ENCODE measurements at regions not wholly inside any gene's neighbourhood (a gene's known extent, or its start where the extent isn't known, plus 50 kb on each side); places are given as distances from the start of the nearest gene placed in this dataset.
A peak's percentile ranks its signal among the peaks of the same experiment; 100 is the strongest.
"Not testable (repeated sequence)": the region's sequence is repeated elsewhere in the genome, so short reads cannot be mapped to it uniquely, and the experiment has no call there.

GRCh38 chr6:156688620-156688971, 88.6 kb upstream of the ARID1B start:
- DNase-seq (ENCODE audit: low spot score), result no peak

DNA sequence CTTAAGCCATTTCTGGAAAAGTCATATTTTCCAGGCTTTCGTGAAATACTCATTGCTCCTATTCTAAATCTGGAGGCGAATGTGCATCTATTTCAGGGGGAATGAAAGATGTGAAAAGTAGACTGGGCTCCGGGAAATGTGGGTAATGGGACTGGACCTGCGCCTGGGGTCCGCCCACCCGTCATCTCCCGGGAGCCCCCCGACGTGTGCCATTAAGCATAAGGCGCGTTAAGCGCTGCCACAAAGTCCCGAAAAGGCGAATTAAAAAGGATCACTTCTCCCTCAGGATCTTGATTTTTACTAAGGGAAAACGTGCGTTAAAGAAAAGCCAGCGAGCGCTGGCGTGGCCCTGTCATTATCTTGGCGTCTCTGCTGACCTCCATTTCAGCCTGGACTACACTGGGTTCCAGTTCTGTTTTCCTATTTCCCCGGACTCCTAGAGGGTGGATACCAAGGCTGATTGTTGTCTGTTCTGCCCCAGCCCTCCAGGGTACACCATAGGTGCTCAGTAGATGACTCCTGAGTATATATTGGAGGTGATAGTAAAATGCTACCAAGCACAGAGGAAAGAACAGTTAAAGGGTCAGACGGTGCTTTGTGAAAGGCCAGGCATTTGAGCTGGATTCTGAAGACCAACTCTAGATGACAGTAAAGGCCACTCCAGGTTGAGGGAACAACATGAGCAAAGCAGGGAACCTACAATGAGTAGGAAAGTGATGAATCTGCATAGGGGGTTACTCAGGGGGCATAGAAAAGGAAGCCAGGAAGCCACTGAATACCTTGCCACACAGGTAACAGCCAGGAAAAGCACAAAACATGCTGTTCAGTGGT, 89.2 kb upstream of the ARID1B start:
- DNase-seq (ENCODE audit: low spot score), result no peak

DNA sequence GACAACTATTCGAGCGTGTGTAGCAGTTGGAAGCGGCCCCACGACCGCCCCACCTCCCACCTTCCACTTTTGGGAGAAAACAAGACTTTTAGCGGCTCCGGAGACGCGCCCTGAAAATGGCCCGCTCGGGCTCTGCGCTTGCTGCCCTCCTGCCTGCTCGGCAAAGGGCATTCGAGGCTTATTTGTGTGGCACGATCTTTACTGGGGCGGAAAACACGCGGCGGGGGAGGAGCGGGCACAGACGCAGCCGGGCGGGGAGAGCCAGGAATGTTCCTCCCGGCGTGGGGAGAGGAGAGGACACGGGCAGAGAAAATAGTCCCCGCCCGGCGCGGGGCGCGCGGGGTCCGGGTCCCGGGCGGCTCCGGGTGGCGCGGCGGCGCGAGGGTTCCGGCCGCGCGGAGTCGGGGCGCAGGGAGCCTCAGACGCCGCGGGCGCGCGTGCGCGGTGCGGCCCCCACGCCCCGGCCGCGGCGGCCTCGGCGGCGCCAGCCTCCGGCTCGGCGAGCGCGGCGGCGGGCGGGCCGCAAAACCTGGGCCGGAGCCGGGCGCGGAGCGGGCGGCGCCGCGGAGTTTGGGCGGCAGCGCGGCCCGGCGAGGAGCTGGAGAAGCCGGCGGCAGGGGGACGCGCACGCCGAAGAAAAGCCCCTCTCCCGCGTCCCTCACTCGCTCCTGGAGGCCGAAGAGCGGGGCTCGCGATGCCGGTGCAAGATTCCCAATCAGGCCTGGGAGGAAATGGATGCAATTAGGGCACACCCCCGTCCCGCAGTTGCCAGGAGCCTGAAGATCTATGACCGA, 90.0 kb upstream of the ARID1B start:
- peak; percentile 69 for DNase-seq (ENCODE audit: low spot score)

GRCh38 chr6:156686301-156686994, 90.7 kb upstream of the ARID1B start:
- peak; percentile 37 for DNase-seq (ENCODE audit: low spot score)

DNA sequence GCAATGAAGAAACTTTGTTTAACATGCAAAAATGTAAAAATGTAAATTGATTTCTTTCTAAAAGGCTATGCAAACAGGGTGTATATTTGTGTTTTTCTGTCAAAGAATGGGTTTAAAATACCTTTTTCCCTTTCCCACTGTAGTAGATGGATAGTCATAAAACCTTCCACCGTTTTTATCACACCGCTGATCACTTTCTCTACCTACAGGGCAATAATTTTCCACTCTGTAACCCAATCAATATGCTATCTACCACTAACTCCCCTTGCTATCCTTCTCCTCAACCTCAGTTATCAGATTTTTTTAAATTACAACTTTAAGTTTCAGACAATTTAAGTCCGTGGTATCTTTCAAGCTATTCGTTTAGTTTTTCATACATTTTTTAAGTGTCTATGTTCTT, 91.4 kb upstream of the ARID1B start:
- DNase-seq (ENCODE audit: low spot score), result no peak

DNA sequence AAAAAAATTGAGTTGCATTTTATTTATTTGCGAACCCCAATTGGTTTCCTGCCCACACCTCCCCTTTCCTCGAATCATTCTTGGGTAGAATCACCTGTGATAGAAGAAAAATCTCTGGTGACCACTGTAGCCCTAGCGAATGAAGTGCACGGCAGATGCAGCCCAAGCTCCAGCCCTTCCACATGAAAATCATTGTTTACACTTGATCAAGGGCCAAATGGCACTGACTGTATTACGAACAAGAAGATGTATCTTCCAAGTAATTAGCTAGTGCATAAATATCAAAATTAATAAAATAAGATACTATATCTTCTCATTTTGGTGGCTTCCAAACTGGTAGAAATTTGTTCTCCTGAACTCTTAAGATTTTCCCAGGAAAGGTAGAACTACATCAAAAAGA, 93.4 kb upstream of the ARID1B start:
- no peak for DNase-seq (ENCODE audit: low spot score)

- DNase-seq (ENCODE audit: low spot score), result no peak
Observed at GRCh38 chr6:156676721-156677120, 100.5 kb upstream of the ARID1B start.

- DNase-seq (ENCODE audit: low spot score), result no peak
Observed at GRCh38 chr6:156674197-156674596, 103.0 kb upstream of the ARID1B start.

GRCh38 chr6:156670097-156670496, 107.1 kb upstream of the ARID1B start:
- DNase-seq (ENCODE audit: low spot score), result not testable (repeated sequence)

- no peak for DNase-seq (ENCODE audit: low spot score)
Observed at GRCh38 chr6:156662025-156662445, 115.1 kb upstream of the ARID1B start.

GRCh38 chr6:156660389-156660788, 116.8 kb upstream of the ARID1B start:
- no peak for DNase-seq (ENCODE audit: low spot score)

DNA sequence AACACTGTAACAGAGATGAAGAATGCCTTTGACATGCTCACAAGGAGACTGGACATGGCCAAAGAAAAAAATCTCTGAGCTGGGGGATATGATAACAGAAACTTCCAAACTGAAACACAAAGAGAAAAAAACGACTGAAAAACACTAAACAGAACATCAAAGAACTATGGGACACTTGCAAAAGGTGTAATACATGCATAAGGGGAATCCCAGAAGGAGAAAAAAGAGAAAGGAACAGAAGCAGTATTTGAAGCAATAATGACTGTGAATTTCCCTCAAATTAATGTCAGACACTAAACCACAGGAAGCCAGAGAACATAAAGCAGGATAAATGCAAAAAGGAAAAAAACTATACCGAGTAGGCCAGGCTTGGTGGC, 117.4 kb upstream of the ARID1B start:
- DNase-seq (ENCODE audit: low spot score), result no peak

DNA sequence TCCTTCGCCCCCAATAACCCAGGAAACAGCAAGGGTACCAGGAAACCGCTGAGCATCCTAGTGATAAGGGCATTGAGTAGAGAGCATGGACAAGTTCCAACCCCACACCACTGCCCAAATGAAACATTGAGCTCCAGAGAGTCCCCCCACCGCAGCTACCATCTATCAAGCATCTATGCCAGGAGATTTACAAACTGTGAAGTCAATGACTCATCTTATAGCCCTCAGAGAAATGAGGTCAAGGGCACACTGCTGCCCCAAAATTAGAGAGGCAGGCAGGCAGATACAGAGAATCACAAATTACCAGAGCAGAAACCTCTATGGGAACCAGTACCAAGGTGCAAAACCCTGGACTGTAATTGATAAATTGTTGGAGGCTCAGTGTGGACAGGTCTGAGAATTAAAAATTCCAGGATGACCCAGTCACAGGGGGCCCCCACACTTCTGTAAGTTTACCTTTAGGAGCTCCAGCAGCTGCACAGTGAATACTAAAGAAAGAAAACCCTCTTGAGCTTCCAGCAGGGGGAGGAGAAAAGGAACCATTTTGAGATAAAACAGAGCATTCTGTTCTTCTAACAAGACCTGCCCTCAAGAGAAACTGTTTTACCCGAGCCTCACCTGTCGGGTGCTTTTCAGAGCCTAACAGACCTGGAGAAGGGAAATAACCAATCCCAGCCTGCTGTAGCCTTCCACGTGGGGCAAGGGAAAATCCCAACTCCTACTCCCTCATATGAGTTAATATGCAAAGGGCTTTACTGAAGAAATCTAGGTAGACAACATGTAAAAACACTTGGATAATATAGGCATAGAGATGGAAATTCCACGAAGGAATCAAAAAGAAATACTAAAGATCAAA, 118.0 kb upstream of the ARID1B start:
- no peak for DNase-seq (ENCODE audit: low spot score)

DNA sequence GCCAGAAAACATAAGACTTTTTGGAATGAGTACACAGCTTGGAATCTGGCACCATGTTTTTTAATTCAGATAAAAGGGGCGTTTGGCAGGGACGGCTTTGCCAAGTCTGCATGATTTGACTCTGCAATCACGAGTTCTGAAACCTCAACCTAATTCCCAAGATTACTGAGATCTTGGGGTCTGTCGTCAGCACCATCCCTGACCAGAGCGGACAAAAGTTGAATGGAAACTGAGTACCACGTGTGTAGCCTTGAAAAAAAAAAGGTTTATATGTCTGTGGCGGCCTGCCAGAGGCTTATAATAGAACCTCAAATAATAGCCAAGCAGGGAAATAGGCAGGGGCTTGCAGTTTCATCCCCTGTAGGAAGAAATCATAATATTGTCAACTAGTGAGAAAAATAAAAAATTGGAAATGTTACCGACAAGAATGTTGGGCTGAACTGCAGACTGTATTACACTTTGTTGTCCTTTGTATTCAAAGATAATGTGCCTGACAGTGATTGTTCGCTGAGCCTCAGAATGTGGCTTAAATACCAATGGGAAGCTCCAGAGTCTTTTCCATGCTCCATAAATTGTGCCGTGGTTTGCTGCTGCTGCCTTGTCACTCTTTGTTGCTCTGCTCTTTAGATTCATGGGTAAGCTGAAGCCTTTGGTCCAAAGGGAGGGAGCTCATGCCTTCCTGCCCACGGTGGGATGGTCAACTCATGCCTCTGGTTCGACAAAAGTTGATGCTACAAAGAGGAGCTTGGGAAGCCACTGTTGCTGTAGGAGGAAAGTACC, 118.8 kb upstream of the ARID1B start:
- no peak for DNase-seq (ENCODE audit: low spot score)

DNA sequence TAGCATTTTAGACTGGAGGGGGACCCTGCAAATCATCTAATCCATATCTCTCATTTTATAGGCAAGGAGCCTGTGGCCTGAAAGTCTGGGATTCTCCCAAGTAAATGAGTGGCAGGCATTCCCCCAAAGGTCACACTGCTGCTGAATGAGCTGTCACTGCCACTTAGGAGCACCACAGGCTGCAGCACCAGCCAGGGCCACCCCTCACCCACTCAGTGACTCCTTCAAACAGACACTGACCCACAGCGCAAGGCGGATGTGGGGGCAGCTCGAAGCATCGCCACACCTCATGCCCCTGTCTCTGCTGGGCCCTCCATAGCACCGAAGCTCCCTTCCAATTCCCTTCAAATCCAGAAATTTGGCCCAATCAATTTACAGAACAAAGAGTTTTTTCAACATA, 119.9 kb upstream of the ARID1B start:
- DNase-seq (ENCODE audit: low spot score), result no peak

DNA sequence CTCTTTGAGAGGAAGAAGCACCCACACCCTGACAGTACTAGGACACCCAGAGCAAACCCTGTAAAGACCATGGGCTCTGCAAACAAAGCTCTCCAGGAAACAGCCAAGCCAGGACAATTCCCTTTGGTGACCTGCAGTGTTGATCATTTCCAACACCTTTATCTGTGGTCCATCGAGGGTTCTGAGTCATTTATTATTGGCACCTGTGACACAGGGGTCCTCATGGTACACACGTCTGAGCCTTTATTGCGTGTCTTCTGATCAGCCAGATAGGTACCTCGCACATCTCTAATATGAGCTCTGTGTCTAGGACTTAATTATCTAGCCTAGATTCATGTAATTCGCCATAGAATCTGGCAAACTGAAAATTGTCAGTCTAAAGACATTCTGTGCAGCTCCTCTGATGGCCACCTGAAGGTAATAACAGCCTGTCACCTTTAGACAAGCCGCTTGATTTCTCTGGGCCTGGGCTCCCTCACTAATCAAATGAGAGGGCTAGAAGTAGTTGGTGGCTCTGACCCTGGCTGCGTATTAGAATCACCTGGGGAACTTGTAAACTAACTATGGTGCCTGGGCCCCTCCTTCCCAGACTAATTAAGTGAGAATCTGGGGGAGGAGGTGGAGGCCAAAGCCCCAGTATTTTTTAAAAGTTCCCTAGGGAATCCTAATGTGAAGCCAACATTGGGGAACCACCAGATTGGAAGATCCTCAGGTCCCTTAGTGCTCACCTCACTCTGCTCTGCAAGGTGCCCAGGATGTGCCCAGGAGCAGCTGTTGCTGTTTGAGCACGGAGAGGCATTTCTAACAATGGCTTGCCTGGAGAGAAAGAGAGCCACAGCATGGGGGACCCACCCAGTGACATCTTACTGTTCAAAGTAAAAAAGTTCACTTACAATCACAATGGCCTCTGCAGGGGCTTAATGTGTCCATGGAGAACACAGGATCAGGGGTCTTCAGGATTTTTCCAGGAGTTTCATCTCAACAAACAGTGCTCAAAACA, 122.0 kb upstream of the ARID1B start:
- DNase-seq (ENCODE audit: low spot score), result no peak

DNA sequence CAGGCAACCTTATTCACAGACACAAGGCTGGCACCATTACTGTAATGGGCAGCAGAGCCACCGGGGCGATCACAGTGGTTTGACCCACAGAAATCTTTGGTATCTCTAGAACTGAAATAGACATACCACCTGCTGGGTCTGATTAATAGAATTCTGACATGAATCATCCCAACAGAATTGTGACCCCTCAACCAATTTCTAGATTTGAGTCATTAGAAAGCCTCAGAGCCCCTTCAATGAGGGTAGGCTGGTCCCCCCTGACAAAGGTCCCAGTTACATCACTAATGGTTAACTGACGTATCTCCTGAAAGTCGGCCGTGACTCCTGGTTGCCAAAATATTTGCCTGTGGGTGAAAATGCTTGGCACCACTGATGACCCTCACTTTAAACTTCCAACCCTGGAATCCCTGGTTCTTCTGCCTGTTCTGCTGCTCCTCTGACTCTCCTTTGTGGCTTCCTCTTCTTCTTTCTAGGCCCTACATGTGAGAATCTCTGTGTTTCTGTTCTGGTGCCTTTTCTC, 124.9 kb upstream of the ARID1B start:
- DNase-seq (ENCODE audit: low spot score), result no peak

DNA sequence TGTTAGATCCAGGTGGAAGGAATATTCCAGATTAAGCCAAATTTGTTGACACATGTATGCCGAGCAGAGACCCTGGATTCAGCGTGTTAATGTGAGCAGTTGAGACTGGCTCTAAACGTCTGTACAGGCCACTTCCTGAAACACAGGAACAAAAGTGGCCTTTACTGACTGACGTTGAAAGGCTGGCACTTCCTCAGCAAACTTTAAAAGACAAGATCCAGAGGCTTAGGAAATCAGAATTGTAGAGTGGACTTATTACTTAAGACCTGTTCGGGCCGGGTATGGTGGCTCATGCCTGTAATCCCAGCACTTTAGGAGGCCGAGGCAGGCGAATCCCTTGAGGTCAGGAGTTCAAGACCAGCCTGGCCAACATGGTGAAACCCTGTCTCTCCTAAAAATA, 125.7 kb upstream of the ARID1B start:
- no peak for DNase-seq (ENCODE audit: low spot score)

DNA sequence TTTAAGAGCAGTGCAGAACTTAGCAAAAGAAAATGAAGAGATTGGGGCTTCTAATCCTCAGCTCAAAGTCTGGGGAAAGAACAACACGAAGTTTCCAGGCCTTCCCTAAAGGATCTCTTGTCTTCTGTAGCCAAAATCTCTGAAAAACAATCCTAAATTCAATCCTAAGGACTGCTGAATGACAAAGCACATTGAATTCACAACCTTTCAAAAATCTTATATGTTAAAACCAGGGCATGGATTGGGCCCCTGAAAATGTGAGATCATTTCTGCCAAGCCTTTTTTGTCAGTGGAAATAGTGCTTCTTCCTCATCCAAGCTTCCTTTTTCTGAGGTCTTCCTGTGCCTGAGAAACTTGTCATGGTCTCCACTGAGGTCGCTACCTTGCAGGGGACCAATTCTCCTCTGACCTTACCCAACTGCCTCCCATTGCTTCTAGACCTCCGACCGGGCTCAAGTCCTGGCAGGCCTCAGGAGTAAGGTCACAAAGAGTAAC, 126.2 kb upstream of the ARID1B start:
- DNase-seq (ENCODE audit: low spot score), result no peak
